ENCODE measurements at regions not wholly inside any gene's neighbourhood (a gene's known extent, or its start where the extent isn't known, plus 50 kb on each side); places are given as distances from the start of the nearest gene placed in this dataset.
A peak's percentile ranks its signal among the peaks of the same experiment; 100 is the strongest.

- FAIRE-seq, result no peak
Measured at GRCh38 chr13:38520041-38520440, 166.8 kb upstream of the FREM2 start.

- no peak for FAIRE-seq
Measured at GRCh38 chr13:38527140-38527539, 159.7 kb upstream of the FREM2 start.

GRCh38 chr13:38528986-38529385 is 157.9 kb upstream of the FREM2 start:
- FAIRE-seq, result no peak

DNA sequence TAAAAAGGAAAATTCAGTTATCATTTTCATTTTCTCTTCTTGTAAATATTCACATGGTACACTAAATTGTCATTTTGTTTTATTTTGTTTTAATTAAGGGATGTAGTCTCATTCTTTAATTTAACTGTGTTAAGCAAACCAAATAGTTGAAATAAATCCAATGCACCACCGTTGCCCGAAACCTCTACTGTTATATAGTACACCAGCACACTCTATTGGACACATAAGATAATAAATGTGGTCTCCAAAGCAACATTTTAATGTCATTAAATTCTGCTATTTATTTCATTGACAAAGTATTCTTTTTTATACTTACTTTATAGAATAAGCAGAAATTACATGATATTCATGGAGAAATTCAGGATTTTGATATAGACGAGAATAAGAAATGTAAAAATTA is 156.4 kb upstream of the FREM2 start:
- FAIRE-seq, result peak; percentile 97

DNA sequence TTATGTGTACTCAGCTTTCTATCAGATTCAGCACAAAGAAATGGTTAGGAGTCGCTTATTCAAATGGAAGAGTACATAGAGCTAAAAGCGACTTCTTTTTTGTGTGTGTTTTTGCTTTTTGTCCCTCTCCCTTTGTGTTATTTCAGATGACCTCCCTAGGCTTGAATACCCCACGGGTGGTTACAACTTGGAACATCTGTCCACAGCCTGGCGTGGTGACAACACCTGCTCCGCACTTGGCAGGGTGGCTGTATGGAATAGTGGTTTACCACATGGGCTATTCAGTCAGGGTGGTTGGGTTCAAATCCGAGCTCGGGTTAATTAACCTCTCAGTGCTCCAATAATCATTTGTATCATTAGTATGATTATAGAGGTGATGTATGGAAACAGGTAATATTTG is 151.6 kb upstream of the FREM2 start:
- no peak for FAIRE-seq

GRCh38 chr13:38537051-38537450 is 149.8 kb upstream of the FREM2 start:
- no peak for FAIRE-seq

DNA sequence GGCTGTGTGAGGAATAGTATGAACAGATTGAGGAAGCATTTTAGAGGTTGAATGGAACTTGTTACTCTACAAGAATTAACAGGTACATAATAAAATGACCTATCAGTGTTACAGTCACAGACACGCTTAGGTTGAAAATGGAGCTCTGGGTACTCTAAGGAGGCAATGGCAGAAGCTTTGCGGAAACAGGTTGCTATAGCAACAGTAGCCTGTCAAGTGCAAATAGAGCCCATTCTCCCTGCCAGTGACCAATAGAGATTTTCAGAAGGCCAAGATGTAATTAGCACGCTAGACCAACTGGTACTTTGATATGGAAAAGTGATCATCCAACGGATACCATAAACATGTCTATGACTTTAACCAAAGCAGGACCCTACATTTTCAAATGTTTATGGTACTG is 148.5 kb upstream of the FREM2 start:
- no peak for FAIRE-seq

GRCh38 chr13:38539632-38540031 is 147.2 kb upstream of the FREM2 start:
- FAIRE-seq, result no peak

DNA sequence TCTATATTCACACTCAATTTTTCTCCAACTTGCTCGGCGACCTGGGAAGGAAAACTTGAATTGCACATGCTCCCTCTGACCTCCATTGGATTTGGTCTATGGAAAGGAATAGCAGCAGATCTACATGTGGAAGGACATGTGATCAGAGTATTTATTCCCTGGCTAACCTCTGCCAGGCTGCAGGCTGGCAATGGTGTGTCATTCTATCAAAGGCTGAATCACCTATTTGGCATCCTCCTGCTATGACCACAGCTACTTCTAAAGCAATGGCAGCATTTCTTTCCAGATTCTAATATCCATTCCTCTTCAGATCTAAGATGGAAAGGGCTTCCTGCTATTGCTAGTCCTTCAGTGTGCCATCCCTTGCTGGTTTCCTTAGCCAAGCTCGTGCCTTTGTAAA is 144.3 kb upstream of the FREM2 start:
- FAIRE-seq, result no peak

DNA sequence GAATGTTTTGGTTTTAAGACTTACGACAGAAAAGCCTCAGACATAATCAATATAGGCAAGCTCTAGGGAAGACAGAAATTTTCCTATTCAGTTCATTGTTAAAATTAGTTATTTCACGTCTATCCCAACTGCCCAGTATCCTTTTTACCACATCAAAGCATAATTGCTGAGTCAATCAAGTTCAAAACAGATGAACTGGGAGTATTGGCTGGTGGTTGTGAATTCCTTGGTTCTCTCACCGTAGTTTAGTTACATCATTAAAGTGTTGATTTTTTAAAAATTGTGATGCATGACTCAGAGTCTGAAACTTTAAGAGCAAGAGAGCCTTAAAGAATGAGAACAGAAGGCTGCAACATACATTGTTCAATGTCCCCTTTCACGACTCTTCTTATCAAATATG is 143.3 kb upstream of the FREM2 start:
- no peak for FAIRE-seq

DNA sequence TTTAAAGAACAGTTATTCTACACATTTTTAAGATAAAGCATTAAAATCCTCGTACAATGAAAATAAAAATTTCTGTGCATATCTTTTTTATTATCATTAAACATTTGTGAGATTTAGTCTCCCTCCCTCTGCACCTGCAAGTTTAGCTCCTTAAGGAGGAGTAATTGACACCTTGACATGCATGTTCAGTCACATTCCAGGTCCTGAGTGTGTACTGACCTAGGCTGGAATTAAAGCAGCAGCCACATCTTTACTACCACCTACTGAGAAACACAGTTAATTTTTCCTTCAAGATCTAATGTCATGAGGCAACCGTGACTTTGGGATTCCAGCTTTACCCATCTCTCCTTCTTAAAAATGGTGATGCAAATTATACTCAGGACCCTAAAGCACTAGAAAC is 123.1 kb upstream of the FREM2 start:
- no peak for FAIRE-seq

- no peak for FAIRE-seq
Measured at GRCh38 chr13:38564256-38565150, 122.4 kb upstream of the FREM2 start.

GRCh38 chr13:38566023-38566422 is 120.9 kb upstream of the FREM2 start:
- FAIRE-seq, result no peak

GRCh38 chr13:38566519-38566918 is 120.4 kb upstream of the FREM2 start:
- FAIRE-seq, result no peak

GRCh38 chr13:38570706-38571105 is 116.2 kb upstream of the FREM2 start:
- peak; percentile 12 for FAIRE-seq

DNA sequence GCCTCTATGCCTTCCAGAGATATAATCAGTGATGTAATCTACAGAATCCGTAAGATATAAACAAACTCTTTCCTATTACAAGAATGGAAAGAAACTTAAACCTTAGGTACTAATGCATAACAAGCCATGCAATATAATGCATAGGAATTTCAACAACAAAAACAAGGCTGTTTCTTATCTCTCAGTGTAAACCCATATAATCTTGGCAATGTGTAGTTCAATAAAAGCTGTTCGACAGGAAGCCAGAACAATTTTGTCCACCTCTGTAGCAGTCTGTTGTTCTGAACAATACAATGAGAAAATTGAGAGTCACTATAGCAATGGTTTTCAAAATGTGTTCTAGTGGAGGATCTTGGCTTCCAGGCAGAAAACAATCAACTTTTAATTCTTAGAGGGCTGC is 111.5 kb upstream of the FREM2 start:
- FAIRE-seq, result no peak

- FAIRE-seq, result no peak
Measured at GRCh38 chr13:38577048-38577447, 109.8 kb upstream of the FREM2 start.

DNA sequence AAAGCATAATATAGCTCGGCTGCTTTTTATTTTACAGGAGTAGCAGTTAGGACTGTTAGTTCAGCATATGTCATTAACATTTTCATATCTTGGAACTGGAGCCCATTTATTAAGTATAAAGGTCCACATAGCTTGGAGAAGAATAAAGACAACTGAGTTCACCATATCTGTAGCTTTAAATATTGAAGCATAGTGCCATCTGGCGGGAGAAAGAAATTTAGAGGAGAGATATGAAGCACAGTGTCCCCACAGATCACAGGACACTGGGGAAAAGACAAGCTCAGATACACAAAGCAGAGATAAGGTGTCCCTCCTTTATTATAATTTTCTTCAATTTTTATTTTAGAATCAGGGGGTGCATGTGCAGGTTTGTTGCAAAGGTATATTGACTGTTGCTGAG is 104.7 kb upstream of the FREM2 start:
- FAIRE-seq, result peak; percentile 41

GRCh38 chr13:38590230-38590629 is 96.6 kb upstream of the FREM2 start:
- FAIRE-seq, result no peak

- no peak for FAIRE-seq
Measured at GRCh38 chr13:38590796-38591507, 95.9 kb upstream of the FREM2 start.

GRCh38 chr13:38602266-38602665 is 84.6 kb upstream of the FREM2 start:
- FAIRE-seq, result no peak

DNA sequence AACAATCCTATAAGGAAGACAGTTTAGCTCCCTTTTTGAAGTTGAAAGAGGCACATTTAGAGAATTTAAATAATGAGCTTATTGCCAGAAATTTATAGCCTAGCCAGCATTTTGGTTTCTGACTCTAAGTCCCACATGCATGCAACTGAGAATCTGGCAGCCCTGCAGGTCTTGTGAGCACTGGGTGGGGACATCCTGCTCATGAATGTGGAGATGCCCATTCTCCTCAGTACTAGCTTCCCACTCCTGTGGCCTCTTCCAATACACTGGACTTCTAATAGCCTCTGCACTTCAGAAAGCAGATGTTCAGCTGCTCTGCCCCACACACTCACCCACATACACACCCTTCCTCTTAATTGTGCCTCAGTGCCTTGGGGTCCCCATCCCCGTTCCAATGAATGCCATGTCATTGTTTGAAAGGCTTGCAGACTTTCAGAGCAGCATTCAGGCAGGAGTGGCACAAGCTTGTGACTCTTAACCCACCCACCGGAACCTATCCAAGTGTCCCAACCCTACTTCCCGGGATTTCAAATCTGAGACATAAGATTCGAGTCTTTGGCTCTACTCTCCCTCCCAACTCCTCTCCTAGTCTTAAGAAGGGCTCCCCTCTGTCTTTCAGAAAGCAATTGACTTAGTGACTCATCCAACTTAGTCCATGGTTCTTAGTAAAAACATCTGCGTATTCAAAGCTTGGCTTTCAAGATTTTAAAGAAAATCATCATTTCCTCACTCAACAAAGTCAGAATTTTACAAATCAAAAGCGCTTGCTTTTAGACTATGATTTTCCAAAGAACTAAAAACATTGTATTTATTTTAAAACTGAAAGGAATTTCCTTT is 80.0 kb upstream of the FREM2 start:
- no peak for FAIRE-seq

DNA sequence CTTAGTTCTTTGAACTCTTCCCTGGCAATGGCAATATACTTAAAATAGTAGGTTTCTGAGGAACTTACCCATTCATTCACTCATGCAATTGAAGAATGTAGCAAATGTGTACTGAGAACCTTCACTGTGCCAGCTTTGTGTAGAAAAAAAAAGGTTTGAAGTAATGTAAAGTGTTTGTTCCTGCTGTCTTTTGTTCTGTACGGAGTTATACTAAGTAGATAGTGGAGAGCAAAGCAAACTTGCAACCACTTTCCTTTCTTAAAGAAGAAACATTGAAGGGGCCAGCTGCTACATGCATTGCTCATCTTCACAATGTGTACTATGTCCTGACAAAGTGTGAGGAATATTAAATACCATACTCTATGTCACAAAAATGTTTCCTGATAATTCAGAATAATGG is 68.9 kb upstream of the FREM2 start:
- no peak for FAIRE-seq
